ENCODE measurements at regions not wholly inside any gene's neighbourhood (a gene's known extent, or its start where the extent isn't known, plus 50 kb on each side); places are given as distances from the start of the nearest gene placed in this dataset.
A peak's percentile ranks its signal among the peaks of the same experiment; 100 is the strongest.

DNA sequence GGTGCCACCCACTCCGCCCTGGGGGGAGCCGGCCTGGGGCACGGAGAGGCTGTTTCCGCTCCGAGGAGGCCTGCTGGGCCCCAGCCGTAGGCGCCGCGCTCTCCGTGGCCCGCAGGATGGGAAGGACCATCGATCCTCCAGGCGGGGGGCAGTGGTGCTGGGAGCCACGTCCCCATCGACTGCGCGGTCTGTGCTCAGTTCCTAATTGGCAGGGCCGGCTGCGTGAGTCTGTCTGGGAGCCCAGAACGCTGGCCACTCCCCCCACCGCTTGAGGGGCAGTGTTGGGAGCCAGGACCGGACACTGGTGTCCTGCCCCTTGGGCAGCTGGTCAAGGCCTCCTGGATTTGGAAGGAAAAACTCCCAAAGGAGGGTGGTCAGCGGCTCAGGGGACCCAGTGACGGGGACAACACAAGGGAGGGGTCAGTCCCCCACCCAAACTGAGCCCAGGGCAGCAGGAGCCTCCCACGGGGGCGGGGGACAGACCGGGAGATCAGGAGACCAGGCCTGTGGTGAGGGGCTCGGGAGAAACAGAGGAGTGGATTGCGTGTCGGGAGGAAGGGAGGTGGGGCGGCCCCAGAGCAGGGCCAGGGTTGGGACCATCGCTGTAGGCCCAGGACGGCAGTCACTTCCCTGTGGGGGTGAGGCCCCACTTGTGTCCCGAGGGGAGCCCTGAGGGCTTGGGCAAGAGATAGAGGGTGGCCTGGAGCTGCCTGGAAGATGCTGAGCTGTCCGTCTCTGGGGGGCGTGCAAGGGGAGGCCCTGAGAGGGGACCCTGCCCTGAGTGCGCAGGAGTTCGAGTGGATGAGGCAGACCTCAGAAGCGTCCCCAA is 89.0 kb downstream of the UNCX start:
- DNase-seq (ENCODE audit: low spot score), result no peak

DNA sequence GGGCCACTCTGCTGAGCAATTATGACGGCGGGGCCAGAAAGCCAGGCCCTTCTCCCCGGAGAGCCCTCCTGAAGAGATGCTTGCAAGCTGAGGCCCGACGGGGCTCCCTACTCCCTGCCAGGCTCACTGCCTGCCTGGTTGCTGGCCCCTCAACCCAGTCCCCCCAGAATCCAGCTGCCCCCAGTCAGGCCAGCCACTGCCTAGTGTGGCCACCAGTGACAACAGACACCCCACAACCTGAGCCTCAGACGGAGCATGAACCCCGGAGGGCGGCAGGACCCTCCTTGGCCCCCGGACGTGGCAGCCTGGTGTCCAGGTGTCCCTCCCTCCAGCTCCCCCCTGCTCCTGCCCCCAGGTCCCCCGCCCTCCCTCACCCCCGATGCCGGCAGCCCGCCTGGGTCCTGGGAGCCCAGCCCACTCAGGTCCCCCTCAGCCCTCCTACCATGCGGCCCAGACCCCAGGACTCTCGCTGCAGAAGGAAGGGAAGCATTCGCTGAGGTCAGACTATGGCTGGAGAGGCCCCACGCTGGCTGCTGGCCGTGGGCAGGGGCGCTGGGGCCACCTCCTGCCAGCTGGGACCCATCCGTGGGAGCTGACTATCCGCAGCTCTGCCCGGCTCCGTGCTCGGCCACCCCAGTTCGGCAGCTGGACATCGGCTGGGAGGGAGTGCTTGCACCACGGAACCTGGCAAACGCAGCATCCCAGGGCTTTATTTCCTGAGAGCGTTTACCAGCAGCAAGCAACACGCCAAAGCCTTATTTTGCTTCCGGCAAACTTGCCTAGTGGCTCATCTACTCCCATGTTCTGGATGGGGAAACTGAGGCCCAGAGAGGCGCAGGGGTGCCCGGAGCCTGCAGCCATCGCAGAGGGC is 89.8 kb downstream of the UNCX start:
- no peak for DNase-seq (ENCODE audit: low spot score)

- DNase-seq (ENCODE audit: low spot score), result peak; percentile 59
Measured at GRCh38 chr7:1323178-1324027, 90.7 kb downstream of the UNCX start.

- DNase-seq (ENCODE audit: low spot score), result no peak
Measured at GRCh38 chr7:1324028-1324900, 91.6 kb downstream of the UNCX start.

DNA sequence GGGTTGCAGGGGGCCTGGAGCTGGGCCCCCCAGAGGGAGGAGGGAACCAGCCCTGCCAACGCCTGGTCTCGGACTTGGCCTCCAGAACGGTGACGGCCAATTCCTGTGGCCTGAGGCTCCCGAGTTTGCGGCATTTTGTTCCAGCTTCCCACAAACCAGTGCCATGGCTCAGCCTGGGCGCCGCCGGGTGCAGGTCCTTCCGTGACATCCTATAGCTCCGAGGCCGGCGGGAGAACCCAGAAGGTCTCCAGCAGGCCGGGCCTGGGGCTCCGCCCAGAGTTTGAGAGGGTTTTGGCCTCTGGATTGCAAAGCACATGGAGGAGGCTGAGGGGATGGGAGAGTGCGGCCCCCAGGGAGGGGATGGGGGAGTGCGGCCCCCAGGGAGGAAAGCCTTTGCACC is 92.6 kb downstream of the UNCX start:
- no peak for DNase-seq (ENCODE audit: low spot score)

- no peak for DNase-seq (ENCODE audit: low spot score)
Measured at GRCh38 chr7:1325646-1326510, 93.2 kb downstream of the UNCX start.

DNA sequence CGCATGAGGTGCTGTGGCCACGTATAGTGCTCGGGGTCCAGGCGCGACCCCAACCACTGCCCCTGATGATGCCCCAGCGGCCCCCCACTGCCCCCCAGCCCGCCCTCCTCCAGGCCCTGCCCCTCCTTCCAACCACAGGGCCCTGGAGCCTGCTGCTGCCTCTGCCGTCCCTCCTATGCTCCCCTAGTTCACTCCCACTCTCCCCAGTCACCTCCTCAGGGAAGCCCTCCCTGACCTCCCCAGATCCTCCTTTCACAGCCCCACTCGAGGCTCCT is 93.8 kb downstream of the UNCX start:
- DNase-seq (ENCODE audit: low spot score), result no peak

GRCh38 chr7:1329261-1329660 is 96.6 kb downstream of the UNCX start:
- DNase-seq (ENCODE audit: low spot score), result no peak

DNA sequence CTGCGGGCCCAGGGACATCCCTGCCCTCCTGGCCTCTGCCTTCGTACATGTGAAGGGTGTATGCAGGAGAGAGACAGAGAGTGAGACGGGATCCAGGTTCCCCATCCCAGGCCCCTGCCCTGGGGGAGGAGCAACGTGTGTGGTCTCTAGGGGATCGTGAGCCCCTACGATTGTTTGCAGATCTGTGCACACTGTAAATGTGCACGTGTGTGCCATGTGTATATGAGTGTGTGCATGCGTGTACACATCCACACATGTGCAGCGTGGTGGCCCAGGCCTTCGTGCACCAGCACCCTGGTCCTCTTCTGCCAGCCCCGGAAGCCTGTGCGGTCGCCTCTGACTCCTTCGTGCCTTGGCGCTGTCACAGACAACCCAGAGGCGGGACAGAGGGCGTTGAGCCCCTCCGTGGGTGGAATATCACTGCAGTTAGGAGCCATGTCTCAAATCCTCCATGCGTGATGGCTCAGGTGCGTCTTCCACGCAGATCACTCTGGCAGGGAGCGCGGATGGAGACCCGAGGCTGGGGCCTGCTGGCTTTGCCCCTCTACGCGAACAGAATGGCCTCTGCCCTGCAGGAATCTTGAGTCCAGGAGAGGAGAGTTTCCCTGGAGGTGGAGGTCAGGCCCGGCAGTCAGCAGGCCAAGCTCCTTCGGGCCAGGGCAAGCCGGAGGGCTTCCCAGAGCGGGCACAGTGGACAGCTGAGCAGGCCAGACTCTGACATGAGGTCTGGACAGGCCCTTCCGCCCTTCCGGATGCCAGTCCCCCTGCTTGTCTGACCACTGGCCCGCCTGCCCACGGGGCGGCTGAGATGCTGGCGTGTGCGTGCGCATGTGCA is 97.5 kb downstream of the UNCX start:
- DNase-seq (ENCODE audit: low spot score), result no peak

DNA sequence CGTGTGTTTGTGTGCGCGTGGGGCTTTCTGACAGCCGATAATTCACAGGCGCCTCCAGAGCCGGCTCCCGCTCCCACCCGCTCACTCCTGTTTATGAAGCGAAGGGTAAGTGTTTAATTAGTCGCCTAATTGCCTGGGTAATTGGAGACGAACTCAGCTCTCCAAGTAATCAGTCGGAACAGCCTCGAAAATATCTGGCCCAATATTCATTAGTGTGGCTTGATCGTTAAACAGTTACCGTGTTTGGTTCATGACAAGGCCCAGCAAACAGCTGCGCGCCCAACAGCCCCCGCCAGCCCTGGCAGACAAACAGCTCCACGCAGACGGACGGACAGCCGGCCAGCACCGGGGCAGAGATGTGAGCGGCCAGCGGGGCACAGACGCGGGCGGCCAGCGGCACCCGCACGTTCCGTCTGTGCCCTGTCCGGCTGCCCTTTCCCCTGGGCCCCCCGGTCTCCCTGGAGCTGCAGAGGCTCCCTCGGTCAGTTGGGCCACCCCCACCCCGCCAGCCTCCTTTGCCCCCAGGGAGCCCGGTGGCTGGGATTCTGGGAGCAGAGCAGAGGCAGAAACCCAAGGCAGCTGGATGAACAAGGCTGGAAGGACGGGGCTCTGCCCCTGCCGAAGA is 98.2 kb downstream of the UNCX start:
- DNase-seq (ENCODE audit: low spot score), result no peak

DNA sequence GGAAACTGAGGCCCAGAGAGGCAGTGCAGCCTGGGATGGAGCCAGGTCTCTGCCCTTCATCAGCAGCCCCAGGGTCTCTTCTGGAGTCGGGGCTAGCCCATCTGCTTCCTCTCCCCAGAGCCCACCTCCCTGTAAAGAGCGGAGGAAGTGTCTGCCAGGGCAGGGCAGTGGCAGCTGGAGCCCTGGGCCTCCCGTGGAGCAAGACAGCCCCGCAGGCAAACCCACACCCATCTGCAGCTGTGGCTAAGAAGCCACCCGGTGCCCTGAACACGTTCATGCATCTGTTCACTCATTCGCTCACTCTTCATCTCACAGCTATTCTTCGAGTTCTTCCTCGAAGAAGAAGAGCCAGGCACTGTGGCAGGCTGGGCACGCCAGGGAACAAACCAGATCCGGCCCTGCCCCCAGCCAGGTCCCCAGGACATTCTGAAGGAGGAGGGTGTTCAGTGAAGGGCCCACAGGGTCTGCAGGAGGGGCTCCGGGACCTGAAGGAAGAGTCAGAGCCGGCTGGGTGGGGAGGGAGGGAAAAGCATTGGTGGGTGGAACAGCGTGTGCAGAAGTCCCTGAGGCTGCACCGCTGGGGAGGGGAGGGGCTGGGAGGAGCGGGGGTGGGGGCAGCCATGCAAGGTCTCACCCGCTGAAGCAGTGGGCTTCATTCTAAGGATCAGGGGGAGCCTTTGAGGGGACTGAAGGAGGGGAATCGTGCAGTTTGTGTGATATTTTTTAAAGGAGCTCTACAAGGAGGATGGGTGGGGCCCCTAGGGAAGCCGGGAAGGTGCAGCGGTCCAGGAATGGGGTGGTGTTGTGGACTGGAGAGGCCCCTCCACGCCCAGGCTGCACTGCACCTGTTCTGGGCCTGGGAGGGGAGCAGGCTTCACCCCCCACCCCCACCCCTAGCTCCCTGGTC is 99.1 kb downstream of the UNCX start:
- no peak for DNase-seq (ENCODE audit: low spot score)

DNA sequence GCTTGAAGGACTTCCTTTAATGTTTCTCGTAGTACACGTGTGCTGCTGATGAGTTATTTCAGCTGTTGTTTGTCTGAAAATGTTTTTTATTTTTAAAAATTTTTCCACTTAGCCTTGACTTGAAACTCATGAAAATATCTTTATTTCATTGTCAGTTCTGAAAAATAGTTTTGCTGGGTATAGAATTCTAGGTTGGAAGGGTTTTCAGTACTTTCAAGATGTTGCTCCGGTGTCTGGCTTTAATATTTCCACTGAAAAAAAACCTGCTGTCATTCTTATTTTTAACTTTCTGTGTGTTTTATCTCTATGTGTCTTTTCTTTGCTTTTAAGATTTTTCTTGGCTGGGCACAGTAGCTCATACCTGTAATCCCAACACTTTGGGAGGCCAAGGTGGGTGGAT is 103.8 kb downstream of the UNCX start:
- DNase-seq (ENCODE audit: low spot score), result no peak

DNA sequence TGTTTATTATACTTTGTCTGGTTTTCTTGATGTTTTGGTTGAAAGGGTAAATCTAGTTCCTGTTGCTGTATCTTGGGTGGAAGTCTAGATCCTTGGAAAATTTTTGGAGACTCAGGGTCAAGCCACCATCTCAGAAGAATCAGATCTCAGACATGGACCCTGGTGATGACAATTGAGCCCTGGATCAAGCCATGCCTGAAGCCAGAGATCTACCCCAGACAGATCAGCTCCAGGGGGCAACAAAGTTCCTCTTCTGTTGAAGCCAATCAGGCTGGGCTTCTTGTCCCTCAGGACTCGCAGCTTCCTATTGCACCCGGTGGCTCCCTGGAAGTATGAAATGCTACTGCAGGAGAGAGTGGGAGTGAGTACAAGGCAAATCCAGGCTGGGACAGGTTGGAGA is 106.9 kb downstream of the UNCX start:
- no peak for DNase-seq (ENCODE audit: low spot score)

DNA sequence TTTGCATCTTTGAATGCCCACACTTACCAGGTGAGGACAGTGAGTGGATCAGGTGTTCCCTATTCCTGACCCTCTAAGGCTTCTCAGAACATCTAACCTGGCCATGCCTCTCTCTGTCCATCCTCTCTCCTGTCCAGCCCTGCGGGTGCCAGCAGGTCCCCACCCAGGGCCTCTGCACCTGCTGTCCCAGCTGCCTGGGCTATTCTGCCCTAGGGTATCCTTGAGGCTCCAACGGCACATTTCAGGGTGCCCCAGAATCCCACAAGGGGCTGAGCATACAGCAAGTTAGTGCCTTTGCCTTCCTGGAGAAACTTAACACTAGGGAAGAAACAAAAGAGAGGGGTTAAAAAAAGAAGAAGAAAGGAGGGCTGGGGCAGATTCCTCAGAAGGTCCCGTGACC is 107.4 kb downstream of the UNCX start:
- DNase-seq (ENCODE audit: low spot score), result no peak

GRCh38 chr7:1340461-1341360 is 108.0 kb downstream of the UNCX start:
- no peak for DNase-seq (ENCODE audit: low spot score)

GRCh38 chr7:1341361-1342089 is 108.9 kb downstream of the UNCX start:
- DNase-seq (ENCODE audit: low spot score), result no peak

Data from pons (tissue), 1 donor.